NCI-H1417 treated with DMSO at 0.1 percent for 48 hours (cell line): ENCODE measurements at regions not wholly inside any gene's neighbourhood (a gene's known extent, or its start where the extent isn't known, plus 50 kb on each side); places are given as distances from the start of the nearest gene placed in this dataset.

Source experiments
- DNase-seq: peaks from one replicate; lab custom pipeline; 2025; lab: John Stamatoyannopoulos, UW

DNA sequence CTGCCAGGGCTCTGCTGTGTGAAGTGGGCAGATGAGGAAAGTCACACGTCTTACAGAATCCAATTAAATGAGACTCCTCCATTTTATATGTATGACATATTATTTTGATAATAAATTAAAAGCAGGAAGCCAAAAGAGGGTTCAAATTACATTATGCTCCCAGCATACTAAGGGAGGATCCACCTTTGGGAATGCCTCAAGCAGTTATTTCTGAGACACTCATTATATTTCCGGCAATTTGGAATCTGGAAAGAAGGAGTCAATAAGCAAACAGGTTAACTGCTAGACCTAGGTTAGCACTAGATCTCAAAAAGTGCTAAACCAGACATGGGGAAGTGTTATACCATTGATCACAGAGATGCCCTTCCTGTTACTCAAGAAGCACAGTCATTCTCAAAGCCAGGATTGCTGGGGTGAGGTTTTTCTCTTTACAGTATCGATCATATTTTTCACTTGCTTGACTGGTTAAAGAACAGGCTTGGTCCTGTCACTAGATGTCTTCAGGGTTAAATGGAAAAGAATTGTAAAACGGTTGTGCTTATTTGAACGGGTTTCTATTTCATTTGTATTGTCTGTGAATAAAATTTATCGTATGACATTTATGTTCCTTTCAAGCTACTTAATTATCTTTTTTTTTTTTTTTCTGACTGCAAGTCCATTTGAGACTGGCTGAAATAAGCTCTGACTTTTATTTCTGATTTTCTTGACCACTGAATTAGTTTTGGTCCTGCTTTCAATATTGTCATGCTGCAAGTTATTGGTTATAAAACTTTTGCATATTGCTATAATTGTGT, 523.2 kb downstream of the KLF12 start:
- no peak for DNase-seq

DNA sequence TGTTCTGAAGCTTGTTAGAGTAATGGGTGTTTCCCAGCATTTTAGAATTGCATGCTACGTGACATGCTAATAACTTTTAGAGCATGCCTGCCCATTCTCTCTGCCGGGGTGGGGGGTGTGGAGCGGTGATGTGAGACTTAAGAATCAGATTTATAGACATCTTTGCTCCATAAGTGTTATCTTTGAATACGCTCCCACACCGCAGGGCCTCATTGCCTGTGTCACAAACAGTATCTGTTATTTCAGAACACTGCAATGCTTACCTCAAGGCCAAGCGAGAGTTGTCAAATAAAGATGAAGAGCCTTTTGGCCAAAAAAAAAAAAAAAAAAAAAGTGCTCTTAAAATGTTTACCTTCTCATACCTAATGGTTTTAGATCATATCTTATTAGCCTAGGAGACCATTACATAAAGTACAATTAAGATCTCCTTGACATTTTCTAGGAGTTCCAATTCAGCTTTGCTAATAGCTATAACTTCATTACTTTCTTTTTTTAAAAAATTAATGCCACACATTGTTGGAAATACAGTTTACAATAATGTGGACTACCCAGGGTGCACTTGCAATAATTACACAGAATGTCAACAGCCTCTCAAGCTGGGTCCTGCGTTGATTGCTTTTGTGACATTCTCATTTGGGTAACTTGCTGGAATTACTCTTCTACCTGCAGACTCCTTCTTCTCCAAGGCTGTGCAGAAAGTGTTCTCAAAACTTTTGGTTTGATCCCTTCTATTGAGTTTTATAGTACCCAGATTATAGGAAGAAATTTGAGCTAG, 525.3 kb downstream of the KLF12 start:
- peak; percentile 87 for DNase-seq

DNA sequence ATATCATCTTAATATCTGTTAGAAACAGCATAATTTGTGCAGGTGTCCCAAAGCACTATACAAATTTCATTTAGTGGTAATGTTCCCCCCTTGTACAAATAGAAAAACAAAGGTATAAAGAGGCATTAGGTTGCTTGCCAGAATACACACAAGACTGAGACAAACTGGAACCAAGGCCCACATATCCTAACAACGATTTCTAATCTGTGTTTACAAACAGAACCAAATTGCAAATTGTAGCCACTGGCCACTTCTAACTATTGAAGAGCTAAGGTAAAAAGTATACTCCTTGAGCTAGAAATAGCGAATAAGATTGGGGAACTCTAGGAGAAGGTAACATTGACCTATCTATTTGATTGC, 526.1 kb downstream of the KLF12 start:
- DNase-seq = peak; percentile 16

DNA sequence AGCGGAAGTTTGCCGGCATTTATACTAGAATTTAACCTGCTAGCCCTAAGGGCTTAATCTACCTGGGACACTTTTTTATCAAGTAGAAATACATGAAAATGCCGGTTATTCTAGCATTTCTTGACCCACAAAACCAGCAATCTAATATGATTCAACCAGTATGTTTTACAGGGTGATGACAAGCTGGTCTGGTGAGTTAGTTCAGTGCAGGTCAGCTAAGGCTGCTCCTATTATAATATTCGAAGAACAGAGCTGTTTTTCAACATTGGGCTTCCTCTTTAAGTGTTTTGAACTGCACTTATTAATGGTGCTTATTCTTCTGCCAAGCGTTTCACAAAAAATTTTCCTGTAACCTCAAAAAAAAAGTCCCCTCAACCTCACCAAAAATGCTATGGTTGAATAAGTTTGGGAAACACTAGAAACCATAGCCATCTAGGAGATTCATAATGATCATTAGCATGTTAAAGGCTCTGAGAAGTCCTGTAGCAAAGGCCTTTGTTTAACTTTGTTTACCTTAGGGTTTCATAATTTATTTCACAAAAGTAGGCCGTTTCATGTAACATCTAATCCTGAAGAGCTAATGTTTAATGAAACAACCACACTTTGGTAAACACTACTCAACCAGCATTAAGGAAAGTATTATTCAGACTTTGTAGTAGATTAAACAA, 526.6 kb downstream of the KLF12 start:
- DNase-seq = no peak

DNA sequence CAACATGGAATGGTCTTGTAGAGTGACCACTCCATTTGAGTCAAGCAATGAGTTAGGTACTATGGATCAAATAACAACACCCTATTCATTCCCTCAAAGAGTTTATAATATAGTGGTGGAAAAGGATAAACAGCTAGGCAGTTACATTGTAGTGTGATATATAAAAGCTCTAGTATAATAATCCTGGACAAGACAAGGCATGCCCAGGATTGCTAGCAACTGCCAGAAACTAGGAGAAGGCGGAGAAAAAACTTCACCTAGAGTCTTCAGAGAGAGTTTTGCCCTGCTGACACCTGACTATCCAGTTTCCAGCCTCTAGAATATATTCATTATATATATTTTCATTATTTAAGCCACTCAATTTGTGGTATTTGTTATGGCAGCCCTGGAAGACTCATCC, 530.6 kb downstream of the KLF12 start:
- no peak for DNase-seq

DNA sequence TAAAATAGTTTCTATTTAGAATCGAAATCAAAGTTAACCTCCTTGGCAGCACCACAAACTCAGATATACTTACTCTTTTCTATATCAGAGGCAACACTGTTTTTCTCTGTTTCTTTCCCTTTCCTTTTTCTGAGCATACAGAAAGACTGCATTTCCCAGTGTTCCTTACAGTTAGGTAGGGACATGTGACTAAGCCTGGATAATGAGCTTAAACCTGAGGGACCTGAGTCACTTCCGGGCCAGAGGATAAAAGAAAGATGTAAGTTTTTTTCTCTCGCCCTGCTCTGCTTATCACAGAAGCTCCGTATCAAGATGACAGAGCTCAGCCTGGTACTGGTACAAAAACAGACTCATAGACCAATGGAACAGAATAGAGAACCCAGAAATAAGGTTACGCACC, 531.9 kb downstream of the KLF12 start:
- DNase-seq = no peak

DNA sequence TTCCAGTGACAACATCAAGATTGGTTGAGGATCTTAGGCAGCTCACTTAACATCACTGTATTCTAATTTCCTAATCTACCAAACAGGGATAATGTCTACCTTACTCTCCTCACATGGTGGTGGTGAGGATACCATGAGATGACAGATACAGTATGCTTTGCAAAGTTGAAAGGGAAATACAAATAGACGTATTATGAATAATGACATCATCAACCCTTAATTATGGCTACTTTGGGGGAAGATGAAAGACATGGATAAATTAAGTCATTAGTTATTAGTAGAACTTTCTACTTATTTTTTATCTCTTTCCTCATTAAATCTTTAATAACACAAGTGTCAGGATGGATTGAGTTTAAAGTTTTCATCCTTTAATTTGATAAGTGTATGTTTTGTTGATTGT, 532.5 kb downstream of the KLF12 start:
- DNase-seq = no peak

DNA sequence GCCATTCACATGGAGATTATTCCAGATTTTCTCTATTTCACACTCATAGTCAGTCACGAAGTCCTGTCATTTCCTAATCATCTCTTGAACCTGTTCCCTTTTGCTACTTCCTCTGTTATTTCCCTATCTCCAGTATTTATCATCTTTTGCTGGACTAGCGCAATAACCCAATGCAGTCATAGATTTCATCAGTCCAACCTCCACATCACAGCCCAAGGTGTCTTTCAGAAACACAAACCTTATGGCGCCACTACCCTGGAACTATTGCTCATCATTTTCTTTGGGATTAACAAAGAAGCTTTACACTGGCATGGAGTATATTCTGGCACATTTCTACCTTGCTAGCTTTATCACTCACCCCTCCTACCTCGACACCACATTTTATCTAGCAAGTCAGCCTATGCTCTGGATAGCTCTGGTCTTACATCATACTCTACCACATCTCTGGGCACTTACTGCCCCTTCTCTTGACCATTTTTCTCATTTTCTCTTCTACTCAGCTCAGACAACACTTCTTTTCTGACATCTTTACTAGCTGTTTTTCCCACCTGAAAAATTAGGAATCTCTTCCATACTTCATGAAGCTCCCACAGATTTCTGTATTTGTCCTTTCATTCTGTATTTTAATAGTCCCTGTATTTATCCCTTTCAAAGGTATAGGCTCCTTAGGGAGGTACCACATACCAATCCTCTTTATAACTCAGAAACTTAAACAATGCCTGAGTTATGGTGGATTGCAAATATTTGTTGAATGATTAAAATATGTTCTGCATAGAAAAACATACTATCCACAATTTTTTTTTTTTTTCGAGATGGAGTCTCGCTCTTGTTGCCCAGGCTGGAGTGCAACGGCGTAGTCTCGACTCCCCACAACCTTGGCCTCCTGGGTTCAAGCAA, 534.7 kb downstream of the KLF12 start:
- DNase-seq = no peak

DNA sequence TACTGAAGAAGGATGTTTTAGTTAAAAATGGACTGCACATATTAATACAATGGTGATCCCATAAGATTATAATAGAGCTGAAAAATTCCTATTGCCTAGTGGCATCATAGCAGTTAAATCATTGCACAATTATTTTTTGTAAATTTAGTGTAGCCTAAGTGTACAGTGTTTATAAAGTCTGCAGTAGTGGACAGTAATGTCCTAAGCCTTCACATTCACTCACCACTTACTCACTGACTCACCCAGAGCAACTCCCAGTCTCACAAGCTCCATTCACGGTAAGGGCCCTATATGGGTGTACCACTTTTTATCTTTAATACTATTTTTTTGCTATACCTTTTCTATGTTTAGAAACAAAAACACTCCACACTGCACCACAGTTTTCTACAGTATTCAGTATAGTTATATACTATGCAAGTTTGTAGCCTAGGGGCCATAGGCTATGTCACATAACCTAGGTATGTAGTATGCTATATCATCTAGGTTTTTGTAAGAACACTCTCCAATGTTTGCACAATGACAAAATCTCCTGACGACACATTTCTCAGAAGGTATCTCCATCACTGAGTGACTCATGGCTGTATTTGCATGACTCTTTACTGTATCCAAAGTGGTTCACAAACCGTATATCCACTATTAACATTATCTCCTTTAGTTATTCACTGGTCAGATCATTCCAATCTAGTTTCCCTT, 536.0 kb downstream of the KLF12 start:
- DNase-seq = no peak

DNA sequence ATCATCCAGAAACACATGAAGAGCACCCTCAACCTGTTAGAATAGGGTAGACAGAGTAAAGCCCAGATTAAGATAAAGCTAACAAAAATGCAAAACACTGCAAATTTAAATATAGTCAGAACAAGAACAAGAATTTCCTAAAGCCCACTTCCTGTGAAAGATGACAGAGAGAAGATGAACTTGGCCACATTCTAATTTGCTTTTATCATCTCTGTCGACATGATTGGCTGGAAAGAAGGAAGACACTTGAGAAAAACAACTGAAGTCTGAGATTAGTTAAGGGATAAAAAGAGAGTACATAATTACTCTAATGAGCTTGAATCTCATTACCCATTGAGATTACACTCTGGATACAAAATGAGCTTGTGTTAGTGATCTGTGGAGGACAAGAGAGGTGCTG, 537.6 kb downstream of the KLF5 start:
- no peak for DNase-seq

DNA sequence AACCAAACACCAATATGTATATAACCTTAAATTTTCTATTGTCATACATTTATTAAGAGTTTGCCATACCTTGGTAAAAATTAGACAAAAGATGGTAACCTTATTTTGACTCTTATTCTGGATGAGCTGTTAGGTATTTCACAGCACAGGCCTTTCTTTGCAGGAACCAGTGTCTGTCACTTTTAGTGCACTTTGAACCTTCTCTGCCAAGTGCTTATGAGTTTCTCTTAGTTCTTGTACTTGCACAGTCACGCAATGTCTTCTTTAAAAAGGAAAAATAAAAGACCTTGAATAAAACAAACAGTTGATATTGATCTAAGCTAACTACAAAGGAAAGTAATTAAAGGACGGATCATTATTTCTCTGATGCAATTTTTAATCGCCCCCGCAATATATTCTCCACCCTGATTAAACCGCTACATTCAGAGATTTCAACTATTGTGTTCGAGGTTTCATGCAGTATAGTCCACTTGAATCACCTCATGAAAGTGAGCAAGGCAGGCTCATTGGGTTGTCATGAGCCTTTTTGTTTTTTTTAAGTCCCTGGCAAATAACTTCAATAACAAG, 534.5 kb downstream of the KLF5 start:
- no peak for DNase-seq

DNA sequence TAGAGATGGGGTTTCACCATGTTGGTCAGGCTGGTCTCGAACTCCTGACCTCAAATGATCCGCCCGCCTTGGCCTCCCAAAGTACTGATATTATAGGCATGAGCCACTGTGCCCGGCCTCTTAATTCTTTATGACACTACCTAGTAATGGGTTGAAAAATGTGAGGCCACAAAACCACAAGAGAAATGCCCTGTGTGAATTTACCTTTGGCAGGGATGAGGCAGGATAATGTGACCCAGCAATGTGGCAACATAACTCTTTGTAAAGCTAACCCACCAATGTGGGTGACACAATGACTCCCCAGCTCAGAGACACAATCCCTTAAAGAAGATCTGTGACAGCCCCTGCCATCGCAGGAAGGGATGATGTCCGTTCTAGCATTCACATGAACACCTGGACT, 533.1 kb downstream of the KLF5 start:
- DNase-seq = no peak

DNA sequence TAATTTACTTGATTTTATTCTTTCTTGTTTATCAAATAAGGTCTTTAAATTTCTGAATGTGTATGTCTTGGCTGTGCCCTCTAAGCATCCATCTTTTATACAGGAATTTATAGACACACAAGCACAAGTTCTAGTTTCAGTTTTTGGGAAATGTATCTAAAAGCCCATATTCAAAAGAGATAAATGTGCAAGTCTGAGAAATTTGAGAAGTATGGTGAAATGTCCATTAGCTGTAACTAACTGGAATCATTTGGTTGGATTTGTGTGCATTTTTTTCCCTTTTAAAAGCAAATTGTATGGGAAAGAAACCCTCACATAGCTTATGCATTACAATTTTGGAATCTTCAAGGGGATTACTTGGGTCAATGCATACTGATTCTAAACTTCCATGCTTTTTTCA, 532.0 kb downstream of the KLF5 start:
- DNase-seq = no peak

DNA sequence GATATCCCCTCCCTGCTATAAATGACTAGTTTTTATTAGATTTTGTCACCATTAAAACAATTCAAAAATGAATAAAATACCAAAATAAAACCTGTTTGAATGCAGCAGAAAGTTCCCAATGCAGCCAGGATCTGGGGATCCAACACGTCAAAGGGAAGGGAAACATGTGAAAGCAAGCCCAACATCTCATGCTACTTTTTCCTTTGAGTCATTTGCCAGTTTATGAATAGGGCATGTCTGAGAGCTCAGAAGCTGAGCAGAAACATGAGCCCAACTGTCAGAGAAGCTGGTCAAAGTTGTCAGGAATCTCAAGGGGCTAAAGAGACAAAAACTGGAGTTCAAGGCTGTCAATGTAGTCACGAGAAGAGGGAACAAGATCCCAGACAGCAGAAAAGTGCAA, 526.4 kb downstream of the KLF5 start:
- DNase-seq = no peak

DNA sequence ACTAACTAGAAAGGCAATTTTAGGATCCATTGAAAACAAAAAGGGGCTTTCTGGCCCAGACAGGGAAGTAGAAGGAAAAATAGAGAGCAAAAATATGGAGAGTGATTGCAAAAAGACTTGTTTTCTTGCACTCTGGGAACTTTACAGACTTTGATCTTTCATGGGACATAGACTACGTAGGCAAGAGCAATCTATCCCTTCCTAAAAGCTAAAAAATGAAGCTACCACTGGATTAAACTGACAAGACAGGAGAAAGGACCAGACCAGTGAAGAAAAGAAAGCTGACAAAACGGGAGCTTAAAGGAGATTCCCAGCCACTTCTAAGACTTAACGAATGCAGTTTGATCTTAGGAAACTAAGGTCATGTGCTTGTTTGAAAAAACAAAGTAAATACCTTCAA, 524.5 kb downstream of the KLF5 start:
- no peak for DNase-seq

DNA sequence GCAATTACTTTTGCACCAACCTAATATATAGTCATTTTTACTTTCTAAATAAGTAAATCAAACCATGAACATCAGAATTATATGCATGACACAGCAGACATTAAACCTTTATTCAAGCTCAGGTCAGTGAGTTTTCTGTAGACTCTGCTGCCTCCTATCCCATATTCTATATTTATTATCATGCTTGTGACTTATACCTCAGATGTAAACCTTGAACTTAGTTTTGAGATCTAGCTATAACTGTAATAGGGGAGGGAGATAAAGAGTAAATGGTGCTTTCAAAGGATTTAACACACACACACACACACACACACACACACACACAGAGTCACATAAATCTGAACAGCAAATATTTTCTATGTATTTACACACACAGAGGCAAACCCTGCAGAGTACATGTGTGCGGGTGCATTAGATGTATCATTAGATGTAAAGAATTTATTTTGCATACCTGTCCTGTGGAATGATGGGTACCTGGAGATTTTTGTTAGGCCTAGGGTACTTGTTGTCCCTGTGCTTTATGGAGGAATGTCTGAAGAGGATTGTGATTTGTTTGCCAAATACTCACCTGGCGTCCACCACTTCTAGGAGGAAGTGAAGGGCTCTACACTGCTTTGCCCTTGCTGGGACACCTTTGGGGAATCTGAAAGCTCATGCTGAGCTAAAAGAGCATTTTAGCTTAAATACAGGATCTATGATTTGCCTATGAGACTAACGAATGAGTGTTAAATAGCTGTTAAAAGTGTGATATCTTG, 521.9 kb downstream of the KLF5 start:
- no peak for DNase-seq

DNA sequence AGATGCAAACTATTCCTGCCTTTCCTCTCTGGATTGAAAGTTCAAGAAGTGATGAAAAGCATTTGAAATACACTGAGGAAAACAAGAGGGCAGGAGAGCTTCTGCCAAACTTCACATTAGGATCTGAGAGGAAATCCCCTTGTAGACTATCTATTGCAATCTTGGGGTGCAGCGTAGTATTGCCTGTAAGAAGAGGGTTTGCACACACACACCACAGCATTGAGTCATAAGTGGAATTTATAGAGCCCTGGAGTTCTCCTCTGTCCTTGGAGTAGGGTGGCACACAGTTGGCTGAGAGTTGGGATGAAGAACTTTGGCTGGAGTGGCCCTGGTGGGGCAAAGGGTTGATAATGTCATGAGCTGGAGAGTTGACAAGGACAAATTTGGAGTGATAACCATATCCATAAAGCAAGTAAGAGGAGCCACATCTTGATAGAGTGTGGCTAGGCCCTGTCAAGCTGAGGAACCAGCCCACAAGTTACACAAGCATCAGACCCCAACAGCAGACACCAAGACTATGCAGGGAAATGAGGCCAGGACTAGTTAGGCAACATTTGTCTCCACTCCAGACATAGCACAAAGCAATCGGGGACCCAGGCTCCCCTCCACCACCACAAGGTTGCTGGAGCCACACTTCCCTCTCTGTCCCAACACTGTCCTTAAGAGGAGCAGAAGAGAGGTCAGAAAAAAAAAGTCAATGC, 520.9 kb downstream of the KLF5 start:
- DNase-seq = no peak

DNA sequence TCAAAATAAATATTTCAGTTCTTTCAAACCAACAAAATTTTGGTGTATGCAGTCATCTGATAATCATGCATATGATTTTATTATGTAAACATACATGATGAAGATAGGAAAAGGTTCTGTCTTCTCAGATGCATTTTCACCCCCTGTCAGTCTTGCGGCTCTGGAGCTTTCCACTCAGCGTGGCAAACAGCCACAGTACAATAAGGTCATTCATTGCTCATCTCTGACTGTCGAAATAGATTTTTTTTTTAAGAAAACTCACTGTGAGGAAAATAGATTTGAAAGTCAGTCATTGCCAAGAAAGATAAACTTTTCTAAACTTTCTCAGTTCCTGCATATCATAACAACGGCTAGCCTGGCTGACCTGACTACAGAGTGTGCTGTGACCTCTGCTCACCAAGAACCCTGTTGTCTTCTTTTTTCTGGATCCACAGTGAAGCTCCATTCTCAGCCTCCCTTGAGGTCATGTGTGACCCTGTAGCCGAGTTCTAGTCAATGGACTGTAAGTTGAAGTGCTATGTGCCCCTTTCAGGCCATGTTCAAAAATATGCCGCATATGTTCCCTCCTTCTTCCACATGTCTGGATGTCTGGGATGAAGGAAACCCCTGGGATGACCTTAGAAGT, 519.6 kb downstream of the KLF5 start:
- no peak for DNase-seq

DNA sequence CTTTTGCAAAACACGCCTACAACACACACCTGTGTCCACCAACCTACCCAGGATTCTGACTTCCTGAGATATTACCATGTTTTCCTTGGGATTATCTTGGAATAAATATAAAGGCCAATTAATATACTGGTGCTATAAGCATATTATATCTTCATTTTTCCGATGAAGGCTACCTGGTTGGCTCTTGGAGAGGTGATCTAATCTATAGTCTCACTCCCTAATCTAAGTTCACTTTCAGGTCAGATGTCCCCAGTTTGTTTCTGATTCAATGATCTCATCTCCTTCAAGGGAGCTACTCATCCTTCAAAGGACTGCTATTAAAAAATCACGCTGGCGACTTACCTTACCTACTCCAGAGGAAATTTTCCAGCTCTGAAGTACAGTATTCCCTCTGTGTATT, 517.5 kb downstream of the KLF5 start:
- DNase-seq = no peak
